ENCODE measurements at regions not wholly inside any gene's neighbourhood (a gene's known extent, or its start where the extent isn't known, plus 50 kb on each side); places are given as distances from the start of the nearest gene placed in this dataset.
"Not testable (repeated sequence)": the region's sequence is repeated elsewhere in the genome, so short reads cannot be mapped to it uniquely, and the experiment has no call there.

DNA sequence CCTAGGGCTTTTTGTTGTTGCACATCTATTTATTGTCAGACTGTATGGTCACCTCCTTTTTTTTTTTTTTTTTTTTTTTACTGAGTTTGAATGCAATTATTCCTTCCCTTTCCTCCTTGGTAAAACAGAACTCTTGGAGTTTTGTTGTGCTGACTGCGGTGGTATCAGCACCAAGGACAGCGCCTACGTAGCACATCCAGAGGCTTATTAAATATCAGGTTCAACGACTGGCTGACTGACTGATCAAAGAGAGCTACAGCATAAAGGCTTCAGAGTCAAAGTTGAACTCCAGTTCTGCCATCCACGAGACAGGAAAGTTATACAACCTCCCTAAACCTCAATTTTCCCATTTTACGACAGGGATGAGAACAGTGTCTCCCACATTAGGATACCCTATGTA, 86.1 kb upstream of the RBFOX1 start:
- ATAC-seq (ENCODE audit: low FRiP score) (no peak), DNase-seq (ENCODE audit: low spot score) (no peak)
- TF ChIP-seq, protein P1, sequence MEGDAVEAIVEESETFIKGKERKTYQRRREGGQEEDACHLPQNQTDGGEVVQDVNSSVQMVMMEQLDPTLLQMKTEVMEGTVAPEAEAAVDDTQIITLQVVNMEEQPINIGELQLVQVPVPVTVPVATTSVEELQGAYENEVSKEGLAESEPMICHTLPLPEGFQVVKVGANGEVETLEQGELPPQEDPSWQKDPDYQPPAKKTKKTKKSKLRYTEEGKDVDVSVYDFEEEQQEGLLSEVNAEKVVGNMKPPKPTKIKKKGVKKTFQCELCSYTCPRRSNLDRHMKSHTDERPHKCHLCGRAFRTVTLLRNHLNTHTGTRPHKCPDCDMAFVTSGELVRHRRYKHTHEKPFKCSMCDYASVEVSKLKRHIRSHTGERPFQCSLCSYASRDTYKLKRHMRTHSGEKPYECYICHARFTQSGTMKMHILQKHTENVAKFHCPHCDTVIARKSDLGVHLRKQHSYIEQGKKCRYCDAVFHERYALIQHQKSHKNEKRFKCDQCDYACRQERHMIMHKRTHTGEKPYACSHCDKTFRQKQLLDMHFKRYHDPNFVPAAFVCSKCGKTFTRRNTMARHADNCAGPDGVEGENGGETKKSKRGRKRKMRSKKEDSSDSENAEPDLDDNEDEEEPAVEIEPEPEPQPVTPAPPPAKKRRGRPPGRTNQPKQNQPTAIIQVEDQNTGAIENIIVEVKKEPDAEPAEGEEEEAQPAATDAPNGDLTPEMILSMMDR (IDR thresholded peaks at IDR 0.05): no peak

DNA sequence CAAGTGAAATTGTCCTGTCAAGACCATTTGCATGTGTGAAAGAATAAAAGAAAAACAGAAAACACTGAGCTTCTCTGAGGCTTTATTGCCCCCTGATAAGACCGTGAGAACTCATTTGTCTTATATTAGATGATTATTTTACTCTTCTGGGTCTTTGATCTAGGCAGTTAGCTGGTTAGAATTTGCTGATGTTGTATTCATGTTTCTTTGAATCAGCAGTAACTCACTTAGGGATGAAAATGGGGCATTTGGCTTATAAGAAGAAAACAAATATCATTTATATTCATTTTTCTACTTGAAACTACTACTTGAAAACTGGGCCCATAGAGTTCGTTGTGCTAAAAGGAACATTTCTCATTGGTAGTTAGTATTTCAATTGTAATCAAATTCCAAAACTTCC, 93.1 kb upstream of the RBFOX1 start:
- no peak for ATAC-seq (ENCODE audit: low FRiP score)
- TF ChIP-seq, protein P1 (IDR thresholded peaks at IDR 0.05): no peak

DNA sequence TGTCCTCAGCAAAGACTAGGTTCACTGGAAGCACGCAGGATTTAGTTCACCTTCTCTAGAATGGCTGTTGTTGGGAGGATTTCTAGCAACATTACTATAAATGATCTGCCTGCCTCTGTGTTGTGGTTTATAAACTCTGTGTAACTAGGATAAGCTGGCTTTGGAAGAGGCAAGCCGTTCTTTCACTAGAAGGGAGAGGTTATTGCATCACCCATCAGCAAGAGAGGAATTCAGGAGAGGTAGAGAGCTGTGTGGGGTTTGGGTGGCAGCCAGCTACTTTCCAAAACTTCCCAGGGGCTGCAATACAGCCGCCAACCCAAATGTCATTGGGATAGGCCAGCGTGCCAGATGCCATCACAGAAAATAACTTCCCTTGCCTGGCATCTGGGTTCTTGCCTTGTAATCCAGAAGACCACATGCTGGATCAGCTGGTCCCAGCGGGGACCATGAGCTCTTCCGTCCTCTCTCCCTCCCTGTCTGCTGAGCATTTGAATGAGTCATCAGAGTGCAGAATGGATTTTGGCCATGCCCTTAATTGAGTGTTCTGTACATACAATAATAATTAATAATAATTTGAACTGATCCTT, 95.7 kb upstream of the RBFOX1 start:
- no peak for ATAC-seq (ENCODE audit: low FRiP score)
- TF ChIP-seq, protein P1 (IDR thresholded peaks at IDR 0.05): no peak
- DNase-seq (ENCODE audit: low spot score): no peak

More for the DNA sequence above, 93.1 kb upstream of the RBFOX1 start:
- no peak for DNase-seq (ENCODE audit: low spot score)

DNA sequence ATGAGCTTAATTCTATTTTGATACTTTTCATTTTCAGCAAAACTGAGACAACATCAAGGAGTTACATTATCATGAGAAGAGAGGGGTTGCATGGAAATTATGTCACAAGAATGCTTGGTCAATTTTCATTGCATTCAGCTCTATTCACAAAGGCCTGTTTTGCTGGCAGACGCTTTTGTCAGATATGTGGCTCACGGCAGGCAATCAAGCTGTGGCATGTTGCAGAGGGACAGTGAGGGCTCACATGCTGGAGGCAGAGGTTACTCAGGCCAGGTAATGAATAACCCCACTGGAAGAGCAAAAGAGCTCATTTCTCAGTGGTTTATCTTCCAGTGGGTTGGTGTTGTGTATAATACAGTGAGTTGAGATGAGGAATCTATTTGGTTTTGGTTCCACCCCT, 98.7 kb upstream of the RBFOX1 start:
- TF ChIP-seq, protein P1 (IDR thresholded peaks at IDR 0.05): no peak
- DNase-seq (ENCODE audit: low spot score): no peak
- no peak for ATAC-seq (ENCODE audit: low FRiP score)

DNA sequence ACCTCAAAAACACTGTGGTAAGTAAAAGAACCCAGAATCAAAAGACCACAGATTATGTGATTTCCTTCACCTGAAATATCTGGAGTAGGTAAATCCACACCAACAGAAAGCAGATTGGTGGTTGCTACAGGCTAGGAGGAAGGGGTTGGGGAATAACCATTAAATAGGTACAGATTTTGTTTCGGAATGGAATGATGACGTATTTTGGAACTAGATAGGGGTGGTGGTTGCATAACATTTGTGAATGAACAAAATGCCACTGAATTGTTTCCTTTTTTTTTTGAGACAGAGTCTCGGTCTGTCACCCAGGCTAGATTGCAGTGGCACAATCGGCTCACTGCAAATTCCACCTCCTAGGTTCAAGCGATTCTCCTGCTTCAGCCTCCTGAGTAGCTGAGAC, 100.9 kb upstream of the RBFOX1 start:
- TF ChIP-seq, protein P1 (IDR thresholded peaks at IDR 0.05): no peak
- no peak for DNase-seq (ENCODE audit: low spot score)
- ATAC-seq (ENCODE audit: low FRiP score): no peak

DNA sequence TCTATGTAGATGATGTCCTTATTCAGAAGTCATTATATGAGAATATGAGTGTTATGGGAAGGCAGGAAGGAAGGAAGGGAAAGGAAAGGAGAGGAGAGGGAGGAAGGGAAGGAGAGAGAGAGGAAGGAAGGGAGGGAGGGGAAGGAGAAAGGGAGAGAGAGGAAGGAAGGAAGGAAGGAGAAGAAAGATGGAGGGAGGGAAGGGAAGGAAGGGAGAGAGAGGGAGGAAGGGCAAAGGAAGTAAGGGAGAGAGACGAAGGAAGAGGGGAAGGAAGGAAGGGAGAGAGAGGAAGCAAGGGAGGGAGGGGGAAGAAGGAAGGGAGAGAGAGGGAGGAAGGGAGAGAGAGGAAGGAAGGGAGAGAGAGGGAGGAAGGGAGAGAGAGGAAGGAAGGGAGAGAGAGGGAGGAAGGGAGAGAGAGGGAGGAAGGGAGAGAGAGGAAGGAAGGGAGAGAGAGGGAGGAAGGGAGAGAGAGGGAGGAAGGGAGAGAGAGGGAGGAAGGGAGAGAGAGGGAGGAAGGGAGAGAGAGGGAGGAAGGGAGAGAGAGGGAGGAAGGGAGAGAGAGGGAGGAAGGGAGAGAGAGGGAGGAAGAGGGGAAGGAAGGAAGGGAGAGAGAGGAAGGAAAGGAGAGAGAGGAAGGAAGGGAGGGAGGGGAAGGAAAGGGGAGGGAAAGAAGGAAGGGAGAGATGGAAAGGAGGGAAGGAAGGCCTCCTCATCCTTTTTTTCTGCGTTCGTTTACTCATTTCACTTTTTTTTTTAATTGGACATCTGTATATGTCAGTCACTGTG, 103.0 kb upstream of the RBFOX1 start:
- DNase-seq (ENCODE audit: low spot score): not testable (repeated sequence)

DNA sequence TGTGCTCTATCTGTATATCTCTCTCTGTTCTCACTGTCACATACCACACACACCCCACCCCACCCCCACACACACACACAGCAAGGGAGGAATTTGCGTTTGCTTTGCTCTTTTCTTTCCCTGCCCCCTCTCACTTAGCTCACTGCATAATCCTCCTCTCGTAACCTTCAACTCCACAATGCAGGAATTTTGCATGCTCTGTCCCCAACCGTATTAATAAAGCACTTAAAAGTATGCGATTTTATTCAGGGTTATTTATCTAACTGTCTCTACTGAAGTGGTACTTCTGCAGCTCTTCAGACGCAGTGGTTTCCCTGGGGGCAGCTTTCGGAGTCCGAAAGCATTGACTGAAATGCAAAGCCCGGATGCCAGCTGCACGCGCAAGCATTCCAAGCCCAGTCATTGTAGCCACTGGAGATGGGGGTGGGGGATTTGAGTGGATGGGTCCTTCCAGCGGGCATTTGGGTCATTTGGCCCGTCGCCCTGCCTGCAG, 105.4 kb upstream of the RBFOX1 start:
- TF ChIP-seq, protein P1 (IDR thresholded peaks at IDR 0.05): no peak
- DNase-seq (ENCODE audit: low spot score) (no peak), ATAC-seq (ENCODE audit: low FRiP score) (no peak)

More for the DNA sequence above, 103.0 kb upstream of the RBFOX1 start:
- ATAC-seq (ENCODE audit: low FRiP score): not testable (repeated sequence)
